ENCODE measurements at regions not wholly inside any gene's neighbourhood (a gene's known extent, or its start where the extent isn't known, plus 50 kb on each side); places are given as distances from the start of the nearest gene placed in this dataset.

DNA sequence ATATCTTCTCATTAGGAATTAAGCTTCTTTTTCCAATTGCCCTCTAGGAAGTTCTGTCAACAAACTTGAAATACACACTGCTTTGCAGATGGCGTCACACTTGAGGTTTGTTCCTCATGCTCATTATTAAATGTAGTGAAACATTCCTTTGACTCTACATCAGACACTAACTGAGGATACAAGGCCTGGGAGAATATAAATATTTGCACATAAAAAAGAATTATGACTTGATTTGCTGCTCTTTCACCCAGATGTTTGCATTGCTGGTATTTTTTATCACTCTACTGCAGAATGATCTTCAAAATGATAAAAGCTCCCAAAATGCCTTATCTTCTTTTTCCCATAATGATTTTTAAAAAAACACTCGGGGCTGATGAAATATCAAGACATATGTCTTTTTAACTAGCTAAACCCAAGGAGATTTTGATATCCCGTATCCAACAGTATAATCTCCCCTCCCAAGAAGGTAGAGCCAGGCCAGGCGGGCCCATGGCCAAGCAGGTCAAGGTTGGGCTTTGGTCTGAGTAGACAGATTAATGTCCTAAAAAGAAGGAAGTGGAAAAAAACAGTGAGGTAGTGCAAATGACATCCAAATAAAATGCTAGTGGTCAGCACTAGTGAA is 264.6 kb downstream of the HHIPL2 start:
- DNase-seq = no peak

DNA sequence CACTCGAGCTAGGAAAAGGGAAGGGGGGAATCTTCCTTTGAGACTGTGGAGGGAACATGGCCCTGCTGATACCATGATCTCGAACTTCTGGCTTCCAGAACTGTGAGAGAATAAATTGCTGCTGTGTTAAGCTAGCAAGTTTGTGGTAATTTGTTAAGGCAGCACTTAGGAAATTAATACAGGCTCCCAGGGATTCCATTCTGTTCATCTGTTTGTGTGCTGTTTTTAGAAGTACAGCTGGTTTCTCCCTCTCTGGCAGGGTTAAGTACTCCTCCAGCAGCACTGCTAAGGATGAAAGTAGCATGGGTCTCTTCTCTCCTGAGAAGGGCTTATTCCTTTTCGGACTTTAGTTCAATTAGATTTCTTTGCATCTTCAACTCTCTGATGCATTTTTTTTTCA is 268.3 kb downstream of the HHIPL2 start:
- DNase-seq = no peak

DNA sequence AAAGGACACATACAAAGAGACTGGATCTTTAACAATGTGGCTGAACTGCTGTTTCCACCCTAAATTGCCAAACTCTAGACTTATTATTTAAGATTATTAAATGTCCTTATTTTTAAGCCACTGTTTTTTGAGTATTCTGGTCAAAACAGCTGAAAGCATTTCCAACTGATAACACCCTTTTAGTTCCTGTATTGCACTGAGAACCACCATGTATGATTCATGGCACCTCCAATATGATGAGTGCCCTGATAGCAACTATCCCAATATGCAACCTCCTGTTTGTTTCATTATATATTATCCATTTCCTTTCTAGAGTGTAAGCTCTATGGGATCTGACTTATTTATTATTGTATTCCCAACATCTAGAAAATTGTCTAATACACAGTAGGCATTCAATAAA is 269.4 kb downstream of the HHIPL2 start:
- DNase-seq = no peak

DNA sequence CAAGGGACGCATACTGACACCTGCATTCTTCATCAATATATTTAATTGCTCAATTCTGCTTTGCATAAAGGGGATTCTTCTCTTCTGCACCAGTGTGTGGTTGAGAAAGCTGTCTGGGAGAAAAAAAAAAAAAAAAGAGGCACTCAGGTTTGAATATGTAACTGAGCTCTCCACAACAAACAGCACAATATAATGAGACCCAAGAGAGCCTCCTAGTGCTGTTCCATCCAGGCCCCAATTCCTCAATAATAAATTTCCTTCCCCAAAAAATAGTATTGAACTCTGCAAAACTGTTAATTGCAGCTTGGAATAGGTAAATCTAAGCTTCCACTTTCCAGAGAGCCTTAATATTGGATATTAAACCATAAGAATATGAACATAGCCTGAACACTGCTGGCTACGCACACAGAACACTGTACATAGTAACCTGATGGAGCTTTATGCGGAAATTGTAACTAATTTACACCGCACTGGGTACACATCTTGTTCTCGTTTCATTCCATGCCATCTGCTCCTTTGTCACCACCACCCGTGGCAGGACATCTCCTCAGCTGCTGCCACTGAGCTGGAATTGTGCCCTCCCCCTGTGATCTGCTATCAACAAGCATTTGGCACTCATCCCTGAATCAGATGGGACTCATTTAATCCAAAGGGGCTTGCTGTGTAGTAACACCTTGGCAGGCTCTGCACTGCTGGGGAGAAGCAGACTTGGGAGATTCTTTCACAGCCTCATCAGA is 272.0 kb downstream of the HHIPL2 start:
- DNase-seq = no peak

DNA sequence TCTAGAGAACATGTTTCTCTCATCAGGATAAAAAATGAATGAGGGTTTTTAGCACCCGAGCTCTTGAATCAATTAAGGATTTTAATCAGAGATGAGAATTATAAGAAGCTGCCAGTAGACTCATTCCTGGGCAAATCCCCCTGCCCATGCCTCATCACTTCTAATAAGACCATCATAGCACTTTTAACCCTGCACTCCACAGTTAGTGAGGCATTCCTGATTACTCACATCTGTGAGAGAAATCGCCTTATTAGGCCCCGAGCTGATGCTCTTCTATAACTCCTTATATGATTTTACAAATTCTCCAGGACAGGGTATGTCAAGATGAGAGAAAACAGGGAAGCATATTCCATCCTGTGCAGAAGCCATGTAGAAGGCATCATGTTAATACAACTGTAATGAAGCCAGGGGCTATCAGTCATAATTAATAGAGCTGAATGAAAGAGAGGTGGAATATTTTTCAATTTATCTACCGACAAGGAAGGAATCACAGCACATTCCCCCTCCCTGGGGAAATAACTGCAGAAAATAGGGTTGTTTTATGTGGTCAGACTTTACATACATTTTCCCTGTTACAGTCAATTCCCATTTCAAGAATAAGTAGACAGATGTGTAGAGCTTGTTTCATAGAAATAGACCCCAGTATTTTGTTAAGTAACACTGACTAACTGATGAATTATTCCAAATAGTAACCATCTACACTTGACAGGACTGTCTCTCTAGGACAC is 272.7 kb downstream of the HHIPL2 start:
- DNase-seq = no peak

DNA sequence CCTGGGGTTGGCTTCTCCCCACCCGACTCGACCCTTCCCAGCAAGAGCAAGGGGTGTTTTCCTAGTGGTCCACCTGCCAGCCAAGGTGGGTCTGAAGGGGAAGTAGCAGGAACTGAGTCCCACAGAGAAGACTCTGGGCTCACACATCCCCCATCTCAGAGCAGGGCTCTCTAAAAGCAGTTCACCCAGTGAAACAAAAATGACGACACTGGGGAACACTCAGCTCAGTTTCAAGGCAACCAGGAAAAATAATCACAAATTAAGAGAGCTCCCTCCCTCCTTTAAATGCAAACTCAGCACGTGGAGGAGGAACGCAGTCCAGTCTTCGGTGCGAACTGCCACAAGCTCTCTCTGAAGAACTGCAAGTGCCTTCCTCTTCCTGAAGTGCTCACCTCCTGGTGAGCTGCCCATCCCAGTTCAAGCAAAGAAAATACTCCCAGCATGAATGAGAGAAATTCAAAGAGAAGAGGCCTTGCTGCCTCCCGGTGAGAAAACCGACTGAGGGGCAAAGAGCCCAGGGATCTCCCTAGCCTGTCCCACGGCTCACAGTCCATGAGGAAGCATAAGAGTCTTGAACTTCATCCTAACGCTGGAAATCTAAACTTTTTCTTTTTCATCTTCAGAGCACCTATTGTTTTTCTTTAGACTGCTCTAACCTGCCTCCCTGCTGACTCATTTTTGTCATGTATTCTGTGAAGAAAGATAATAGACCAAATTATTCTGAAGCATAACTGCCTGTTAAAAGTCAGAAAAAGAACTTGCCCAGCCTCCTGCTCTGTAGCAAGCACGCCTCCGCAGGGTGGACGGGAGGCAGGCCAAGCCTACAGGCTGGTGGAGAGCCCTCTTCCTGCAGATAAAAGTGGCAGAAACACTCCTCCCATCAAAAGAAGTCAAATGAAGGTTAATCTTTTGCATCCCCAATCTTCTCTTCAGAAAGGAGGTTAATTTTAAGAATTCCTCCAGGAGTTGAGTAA is 281.4 kb downstream of the HHIPL2 start:
- DNase-seq = no peak

DNA sequence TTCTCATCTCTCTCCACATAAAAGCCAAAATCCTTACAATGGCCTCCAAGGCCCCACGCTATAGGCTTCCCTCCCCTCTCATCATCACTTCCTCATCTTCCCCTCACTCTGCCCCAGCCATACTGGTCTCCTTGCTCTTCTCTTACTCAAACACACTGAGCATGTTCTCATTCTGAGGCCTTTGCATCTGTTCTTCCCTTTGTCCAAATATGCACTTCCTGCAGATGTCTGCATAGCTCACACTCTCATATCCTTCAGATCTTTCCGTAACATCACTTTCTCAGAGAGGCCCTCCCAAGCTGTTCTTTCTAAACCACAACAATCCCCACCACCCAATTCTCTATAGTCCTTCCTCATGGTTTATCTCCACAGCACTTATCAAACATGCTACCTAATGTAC is 284.1 kb downstream of the HHIPL2 start:
- DNase-seq = no peak

DNA sequence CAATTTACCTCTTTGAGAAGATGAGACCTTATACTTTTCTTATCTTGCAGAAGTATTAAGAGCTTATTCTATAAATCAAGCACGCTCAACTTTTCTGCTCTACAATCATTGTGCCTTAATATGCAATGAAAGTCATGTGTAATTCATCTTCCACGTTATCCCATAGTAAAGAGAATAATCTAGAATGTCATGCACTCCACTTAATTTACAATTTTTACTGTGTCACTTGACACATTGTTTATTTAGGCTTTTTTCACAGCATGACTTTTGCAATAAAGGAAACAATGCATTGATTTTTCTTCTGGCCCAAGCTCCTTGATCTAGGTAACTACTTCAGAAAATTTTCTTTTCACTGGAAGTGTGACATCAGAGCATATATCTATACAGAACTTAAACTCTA is 290.9 kb downstream of the HHIPL2 start:
- no peak for DNase-seq

DNA sequence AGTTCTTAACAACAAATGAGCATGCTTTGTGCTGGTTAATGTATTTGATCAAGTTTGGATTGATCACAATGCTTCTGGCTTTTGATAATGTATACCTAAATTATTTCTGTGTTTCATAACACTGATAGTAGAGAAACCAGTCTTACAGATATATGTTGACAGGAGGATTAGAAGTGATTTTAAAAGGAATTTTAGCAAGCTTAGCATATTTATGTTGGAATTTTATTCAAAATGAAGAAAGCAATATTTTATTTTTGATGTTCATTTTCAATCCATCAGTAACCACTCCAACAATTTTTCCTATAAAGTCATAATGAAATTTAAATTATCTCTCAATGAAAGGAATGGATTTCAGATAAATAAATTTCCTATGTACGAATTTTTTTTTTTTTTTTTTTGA is 291.8 kb downstream of the HHIPL2 start:
- DNase-seq = no peak

DNA sequence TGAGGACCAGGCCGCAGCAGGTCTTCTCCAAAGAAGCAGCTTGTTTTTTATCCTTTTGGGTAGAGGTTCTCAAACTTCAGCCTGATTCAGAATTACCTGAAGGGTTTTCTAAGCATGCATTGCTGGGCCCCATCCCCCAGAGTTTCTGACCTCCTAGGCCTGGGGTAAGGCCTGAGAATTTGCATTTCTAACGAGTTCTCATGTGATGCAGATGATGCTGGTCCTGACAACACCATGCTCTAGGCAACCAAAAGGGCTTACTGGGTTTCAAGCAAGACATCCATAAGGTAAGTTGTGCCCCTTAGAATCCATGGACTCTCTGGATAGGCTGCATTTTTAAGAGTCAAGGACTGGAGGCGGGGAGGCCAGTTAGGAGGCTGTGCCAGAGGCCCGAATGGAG is 295.1 kb downstream of the HHIPL2 start:
- DNase-seq = no peak

DNA sequence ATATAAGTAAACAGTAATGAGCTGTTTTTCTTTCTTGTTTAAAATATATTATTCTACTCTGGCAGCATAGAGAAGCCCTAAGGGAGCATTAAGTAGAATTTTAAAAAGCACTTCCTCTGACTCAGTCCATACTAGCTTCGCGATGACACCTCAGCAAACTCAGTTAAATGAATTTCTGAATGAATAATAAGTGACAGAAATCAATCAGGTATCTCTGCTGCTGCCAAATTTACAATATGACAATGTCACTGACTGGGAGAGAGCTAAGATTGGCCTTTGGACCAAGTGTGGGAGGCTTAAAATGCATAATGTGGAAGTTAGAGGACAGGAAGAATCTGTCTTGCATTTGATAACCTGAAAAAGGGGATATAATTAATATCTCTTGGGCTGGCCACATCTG is 296.1 kb downstream of the HHIPL2 start:
- no peak for DNase-seq

DNA sequence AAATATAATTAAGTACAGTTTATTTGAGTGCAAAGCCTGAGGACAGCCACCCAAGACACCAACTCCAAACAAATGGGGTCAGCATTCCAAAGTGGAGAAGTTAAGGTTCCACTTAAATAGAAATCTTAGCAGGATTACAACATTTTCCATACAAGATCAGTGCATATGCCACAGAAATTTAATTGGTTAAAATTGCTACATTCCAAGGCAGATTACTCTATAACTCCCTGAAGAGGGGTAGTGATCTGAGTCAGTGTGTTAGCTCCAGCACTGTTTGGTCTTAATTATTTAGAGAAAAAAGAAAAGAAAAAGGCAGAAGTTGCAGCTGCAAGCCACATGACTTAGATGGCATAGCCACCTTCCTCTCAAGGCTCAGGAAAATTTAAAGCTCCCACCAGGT is 297.5 kb downstream of the HHIPL2 start:
- DNase-seq = no peak

DNA sequence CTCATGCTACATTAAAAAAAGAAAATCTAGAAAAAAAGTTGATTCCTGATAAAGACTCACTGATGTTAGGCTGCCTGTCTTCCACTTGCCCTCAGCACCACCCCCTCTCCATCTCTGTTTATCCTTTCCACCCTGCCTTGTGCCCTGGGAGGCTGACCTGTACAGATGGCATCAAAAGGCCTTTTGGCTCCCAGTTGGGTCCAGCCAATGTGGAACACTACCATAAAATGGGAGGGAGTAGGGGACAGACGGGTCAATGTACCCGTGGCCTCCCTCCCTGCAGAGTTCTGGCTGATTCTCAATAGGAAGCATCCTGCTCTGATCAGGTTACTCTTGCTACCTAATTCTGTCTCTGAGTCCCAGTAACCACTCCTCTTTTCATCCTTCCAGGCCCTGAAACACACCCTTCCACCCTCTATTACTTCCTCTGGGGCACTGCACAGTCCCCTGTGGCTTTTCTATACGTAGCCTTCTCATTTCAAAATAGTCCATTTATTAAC is 300.0 kb downstream of the HHIPL2 start:
- DNase-seq = no peak

DNA sequence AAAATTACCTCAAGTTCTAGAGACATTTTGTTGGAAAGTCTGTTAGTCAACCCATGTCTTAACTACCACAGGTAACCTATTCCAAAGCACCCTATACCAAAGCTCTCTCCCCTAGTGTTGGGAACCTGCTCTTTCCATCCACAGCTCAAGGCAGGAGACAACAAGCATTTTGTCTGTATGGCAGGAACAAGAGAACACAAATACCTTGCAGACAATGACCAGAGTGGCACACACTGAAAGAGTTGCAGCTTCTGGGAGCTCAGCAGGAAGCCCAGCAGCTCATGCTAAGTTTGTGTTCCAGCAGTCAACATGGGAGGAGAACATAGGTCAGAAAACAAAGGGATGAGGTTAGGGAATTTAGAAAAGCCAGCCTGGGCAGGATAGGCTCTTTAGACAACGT is 300.8 kb downstream of the HHIPL2 start:
- DNase-seq = no peak

DNA sequence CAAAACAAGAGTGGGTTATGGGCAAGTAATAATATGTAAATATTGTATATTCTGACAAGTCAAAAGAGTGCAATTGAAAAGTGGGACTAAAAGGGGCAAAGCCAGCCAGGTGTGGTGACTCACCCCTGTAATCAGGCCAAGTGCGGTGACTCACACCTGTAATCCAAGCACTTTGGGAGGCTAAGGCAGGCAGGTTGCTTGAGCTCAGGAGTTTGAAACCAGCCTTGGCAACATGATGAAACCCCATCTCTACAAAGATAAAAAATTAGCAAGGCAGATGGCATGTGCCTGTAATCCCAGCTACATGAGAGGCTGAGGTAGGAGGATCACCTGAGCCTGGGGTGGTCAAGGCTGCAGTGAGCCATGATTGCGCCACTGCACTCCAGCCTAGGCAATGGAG is 304.0 kb downstream of the HHIPL2 start:
- no peak for DNase-seq

DNA sequence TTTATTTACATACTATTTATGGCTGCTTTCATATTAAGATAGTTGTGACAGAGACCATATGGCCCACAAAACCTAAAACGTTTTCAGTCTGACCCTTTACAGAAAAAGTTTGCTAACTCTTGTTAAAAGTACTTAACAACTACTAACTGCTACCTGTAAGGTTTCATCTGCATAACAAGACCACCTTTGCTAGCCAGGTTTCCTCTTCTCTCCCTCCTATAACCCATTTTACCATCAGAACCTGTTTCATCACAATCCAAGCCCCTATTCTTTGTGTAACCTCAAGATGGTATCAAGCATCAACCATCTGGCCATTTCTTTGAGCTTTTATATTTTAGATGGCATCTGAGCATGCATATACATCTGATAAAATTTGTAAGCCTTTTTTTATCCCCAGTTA is 305.4 kb downstream of the HHIPL2 start:
- no peak for DNase-seq

DNA sequence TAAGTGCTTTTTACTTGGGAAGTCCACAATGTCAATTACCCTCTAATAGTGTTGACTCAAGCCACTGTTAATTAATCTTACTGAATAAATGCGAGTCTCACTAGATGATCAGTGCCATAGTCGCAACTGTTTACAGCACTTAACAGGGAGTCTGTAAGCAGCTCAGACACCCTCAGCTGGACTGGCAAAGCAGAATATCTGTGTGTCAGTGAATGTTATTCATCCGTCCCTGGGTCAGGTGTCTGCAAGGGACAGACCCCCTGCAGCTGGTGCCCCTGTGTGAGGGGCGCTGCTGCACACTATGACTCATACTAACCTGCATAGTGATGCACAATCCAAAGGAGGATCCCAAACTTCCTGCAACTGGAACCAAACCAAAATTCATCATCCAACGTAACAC is 306.5 kb downstream of the HHIPL2 start:
- no peak for DNase-seq

DNA sequence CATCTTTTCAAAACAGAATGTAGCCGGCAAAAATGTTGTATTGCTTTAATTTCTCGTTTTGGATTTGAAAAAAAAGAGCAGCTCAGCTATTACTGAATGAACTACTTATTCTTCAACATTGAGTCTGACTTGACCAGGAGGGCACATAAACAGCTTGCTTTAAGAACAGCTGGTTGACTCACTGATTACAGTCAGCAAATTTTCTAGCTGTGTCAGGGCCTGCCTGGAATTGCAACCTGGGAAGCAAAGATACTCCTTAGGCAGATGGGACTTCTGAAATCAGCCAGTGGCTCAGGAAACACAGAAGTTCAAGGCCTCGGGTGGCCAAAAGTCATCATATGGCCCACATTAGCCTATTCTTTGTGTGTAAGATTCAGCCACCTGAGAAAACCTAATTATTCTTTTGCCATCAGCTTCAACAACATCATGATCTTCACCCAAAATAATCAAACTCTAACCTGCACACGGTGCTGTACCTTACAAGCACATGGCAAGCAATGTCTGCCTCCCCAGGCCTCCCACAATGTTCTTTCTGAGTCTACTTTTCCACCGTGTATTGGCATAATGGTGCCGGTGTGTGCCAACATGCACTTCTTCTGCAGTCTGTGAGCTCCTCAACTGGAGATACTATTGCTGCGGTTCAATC is 307.2 kb downstream of the HHIPL2 start:
- DNase-seq = no peak

DNA sequence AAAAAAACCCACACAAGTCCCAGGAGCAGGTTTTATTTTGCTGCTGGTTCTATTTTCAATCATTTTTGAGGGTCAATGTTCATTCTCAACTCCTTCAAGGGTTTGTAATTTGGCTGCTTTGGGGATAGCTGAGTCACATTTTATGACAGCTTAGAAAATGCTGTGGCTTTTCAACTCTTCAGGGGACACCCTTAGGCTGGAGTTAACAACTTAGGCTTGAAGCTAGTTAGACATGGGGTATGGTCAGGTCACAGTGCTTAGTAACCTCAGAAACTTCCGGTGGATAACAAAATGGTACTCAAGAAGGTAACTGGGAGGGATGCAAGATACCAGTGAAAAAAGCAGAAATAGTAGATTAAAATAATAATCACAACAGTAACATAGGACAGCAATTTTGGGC is 308.8 kb downstream of the HHIPL2 start:
- DNase-seq = no peak

DNA sequence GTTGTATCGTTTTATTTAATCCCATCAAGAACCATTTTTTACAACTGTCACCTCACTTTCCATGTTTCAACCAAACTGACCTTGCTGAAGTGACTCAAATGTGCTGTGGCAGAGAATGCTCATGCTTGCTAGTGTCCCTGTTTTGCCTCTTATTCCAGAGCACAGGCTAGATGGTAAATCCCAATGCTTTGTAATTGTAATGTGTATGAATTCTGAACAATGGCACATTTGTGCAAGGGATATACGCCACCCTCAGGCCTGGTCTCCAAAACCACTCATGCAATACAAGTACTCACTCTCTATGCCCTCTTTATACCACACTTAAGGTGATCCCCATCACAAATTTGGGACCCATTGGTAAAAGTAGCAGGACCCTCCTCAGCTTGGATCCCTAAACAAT is 313.6 kb downstream of the HHIPL2 start:
- no peak for DNase-seq

DNA sequence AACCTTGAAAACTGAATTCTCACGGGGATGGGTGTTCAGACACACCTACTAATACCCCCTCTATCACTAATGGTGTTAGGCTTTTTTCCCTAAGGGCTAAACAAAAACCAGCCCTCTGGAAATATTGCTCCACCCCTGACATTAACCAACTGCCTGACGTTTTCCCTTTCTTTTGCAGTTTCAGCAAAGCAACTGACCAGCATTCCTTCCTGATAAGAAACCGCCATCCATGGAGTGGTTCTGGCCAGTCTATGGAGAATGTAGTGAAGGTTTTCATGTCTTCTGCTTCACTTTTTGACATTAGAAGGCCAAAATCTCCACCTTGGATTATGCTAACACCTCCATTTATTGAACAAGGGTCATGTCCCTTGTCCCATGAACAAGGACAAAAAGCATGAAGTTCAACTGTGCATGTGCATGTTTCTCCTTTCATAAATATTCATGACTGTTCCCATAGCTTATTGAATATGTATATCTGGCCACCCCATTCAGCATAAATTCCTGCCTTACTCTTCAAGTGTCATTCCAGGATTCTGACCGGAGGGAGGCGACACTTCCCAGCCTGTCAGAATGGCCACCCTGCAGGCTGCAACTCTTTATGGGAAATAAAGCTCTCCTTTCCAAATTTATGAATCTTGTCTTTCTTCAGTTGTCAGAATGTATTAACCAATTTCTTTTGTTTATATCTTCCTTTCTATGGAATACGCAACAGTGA is 314.3 kb downstream of the HHIPL2 start:
- no peak for DNase-seq

DNA sequence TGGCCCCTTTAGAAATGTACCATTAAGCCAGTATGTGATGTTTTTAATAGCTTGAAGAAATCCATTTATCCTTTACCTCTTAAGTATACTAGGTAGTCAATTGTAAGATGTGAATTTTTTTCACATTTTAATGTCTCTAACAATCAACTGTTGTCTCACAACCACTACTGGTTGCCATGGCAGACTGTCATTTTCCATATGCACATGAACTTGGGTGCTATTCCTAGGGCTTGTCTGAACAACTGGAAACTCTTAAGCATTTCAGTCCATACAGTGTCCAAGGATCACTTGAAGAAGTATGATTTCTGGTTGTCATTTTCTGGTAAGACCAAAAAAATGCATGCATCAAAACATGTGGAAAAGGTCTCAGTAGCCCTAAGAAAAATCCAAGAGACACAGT is 315.1 kb downstream of the HHIPL2 start:
- no peak for DNase-seq

Data from activated CD4-positive, alpha-beta T cell treated with anti-CD3 and anti-CD28 coated beads, Interleukin-2, amount 50 U/mL, for 1 hour (primary cell).